HG02852 (cell line): ENCODE measurements at regions not wholly inside any gene's neighbourhood (a gene's known extent, or its start where the extent isn't known, plus 50 kb on each side); places are given as distances from the start of the nearest gene placed in this dataset.
"Not testable (repeated sequence)": the region's sequence is repeated elsewhere in the genome, so short reads cannot be mapped to it uniquely, and the experiment has no call there.

Experiments used
- ATAC-seq: cut with Tn5 transposase; IDR thresholded peaks from one replicate; pipeline ENCODE4 v1.9.1; 2021; ENCODE audit warnings: mild to moderate bottlenecking, moderate library complexity; ENCODE audit not compliant: unreplicated experiment

GRCh38 chr2:21754164-21754788, 630.5 kb downstream of the TDRD15 start:
- ATAC-seq: no peak

- no peak for ATAC-seq
Measured at GRCh38 chr2:21757805-21758430, 634.1 kb downstream of the TDRD15 start.

DNA sequence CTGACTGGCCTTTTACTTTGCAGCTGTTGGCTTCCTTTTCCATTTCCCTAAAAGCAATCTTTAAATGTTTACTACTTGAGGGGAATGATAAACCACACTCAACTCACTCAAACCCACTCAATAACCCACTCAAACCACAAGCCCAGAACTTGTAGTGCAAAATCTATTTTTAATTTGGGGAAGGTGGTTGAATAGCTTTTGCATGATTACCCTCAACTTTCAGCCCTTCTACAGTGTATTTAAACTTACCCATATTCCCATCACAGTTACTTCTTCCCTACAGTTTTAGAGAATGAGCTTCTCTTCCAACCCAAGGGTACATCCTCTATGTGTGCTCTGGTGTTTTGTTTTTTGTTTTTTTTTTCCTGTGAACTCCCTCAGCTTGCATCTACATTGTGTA, 636.1 kb downstream of the TDRD15 start:
- ATAC-seq: no peak

- no peak for ATAC-seq
Measured at GRCh38 chr2:21761361-21761760, 637.6 kb downstream of the TDRD15 start.

GRCh38 chr2:21763501-21763900, 639.7 kb downstream of the TDRD15 start:
- ATAC-seq: no peak

GRCh38 chr2:21770787-21771186, 647.0 kb downstream of the TDRD15 start:
- ATAC-seq: no peak

DNA sequence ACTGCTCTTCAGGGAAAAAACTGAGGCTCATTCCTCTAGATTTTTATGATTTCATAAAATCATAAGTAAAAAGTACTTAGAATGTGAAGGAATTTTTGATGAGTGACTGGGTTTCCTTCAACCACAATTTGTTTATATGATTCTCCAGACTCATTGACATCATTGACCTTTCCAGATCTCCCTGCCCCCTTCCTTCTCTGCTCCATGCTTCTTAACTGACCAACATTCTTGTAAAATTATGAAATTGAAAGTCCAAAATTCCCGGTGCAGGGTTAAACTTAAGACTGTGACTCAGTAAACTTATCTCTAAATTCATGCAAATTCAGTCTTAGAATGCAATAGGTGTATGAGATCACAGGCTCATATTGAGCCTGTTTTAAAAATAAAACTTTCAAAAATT, 648.9 kb downstream of the TDRD15 start:
- ATAC-seq: no peak

GRCh38 chr2:21773168-21773567, 649.4 kb downstream of the TDRD15 start:
- no peak for ATAC-seq

- ATAC-seq: no peak
Measured at GRCh38 chr2:21774691-21775368, 651.1 kb downstream of the TDRD15 start.

DNA sequence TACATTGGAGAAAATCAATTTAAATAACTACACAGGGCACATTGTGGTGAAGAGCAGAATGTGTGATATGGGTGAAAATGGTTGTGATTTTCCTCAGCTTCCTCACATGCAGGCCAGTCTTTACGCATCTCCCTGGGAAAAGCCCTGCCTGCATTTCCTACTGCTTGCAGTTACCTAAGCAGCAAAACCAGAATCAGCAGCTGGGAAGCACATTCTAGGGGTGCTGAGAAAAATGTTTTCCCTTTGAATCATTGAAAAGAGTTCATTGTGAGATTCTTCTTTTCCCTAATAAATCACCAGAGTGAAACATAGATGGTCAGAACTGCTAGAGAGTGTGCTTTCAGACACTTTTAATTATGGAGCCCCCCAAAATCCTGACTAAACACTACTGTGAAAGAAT, 656.0 kb downstream of the TDRD15 start:
- ATAC-seq: no peak

- no peak for ATAC-seq
Measured at GRCh38 chr2:21781962-21782361, 658.2 kb downstream of the TDRD15 start.

DNA sequence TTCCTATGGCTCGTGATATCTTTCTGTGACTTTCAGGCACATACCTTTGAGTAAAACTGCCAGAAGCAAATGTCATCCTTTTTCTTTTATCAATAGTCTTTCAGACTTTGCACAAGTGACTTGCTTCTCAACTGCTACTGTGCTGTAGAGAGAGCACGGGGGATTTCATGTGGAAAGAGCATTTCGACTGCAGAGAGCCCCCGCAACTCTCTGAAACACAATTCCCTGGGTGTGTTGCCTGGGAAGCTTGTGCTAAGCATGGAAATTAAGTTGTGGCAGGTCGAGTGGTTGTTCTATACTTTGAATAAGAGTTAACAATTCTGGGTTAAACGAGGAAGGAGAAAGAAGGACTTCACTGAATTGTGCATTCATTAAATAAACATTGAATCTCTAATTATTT, 659.1 kb downstream of the TDRD15 start:
- ATAC-seq: no peak

DNA sequence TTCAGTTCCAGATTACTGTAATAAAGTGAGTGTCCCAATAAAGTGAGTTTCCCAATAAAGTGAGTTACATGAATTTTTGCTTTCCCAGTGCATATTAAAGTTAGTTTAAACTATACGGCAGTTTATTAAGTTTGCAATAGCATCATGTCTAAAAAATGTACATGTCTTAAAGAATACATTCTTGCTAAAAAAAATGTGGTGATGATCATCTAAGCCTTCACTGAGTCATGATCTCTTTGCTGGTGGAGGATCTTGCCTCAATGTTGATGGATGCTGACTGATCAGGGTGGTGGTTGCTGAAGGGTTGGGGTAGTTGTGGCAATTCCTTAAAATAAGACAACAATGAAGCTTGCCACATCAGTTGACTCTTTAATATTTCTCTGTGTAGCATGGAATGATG, 664.2 kb downstream of the TDRD15 start:
- ATAC-seq: no peak

- ATAC-seq: not testable (repeated sequence)
Measured at GRCh38 chr2:21790311-21790710, 666.5 kb downstream of the TDRD15 start.

DNA sequence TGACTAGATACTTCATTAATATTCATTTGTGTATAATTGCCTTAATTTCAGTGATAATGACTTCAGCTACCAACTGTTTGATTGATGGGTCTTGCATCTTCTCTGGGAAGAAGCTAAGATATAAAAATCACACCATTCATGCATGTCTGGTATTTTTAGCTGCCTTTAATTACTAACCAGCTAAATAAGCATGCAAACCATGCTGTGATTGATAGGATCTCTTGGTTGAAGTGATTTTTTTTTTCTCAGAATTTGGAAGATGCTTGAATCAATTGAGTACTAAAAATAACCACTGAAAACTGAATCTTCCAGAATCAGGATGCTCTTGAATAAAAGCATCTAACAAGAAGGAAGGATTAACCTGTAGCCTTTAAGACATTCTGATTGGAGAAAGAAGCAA, 668.8 kb downstream of the TDRD15 start:
- ATAC-seq: no peak

- ATAC-seq: no peak
Measured at GRCh38 chr2:21793461-21793860, 669.7 kb downstream of the TDRD15 start.

- ATAC-seq: no peak
Measured at GRCh38 chr2:21794611-21795010, 670.8 kb downstream of the TDRD15 start.

DNA sequence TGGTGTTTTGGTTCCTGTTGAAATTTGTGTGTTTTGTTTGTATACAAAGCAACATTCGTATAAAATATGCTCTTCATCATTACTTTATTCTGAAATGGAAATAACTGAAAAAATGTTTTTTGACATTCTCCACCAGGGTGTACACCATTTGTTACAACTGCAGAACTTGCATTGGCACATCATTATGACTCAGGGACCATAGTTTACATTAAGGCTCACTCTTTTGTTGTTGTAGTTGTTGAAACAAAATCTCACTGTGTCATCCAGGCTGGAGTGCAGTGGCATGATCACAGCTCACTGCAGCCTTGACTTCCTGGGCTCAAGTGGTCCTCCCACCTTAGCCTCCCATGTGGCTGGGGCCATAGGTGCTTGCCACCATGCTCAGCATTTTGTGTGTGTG, 676.6 kb downstream of the TDRD15 start:
- ATAC-seq: no peak

- no peak for ATAC-seq
Measured at GRCh38 chr2:21803550-21803949, 679.8 kb downstream of the TDRD15 start.

GRCh38 chr2:21804151-21804550, 680.4 kb downstream of the TDRD15 start:
- ATAC-seq: no peak

- ATAC-seq: no peak
Measured at GRCh38 chr2:21811541-21811940, 687.8 kb downstream of the TDRD15 start.

GRCh38 chr2:21812766-21813165, 689.0 kb downstream of the TDRD15 start:
- ATAC-seq: no peak
